Uterus (tissue), 3 donors: ENCODE measurements at regions not wholly inside any gene's neighbourhood (a gene's known extent, or its start where the extent isn't known, plus 50 kb on each side); places are given as distances from the start of the nearest gene placed in this dataset.
"Not testable (repeated sequence)": the region's sequence is repeated elsewhere in the genome, so short reads cannot be mapped to it uniquely, and the experiment has no call there.

ENCODE experiments used
- DNase-seq, 2 donors: peaks; one replicate each; pipeline ENCODE4 v3.0.0-alpha.2; 2019 to 2020
- H3K27ac ChIP-seq, 2 donors: fragments of 200-600 bp; sonication (generic); 1 replicate in 1 of 2; 2 replicates in 1 of 2; pipeline ENCODE4 v1.5.1; 2016 to 2018
- H3K27me3 ChIP-seq, 2 donors: fragments of 200-600 bp; sonication (generic); one replicate each; pipeline ENCODE4 v1.5.1; 2018 to 2019; ENCODE audit warnings: control low read depth in 1 of 2
- H3K36me3 ChIP-seq, 2 donors: fragments of 200-600 bp; sonication (generic); one replicate each; pipeline ENCODE4 v1.5.1; 2019; ENCODE audit warnings: control low read depth in 1 of 2
- H3K4me1 ChIP-seq, 2 donors: fragments of 200-600 bp; sonication (generic); one replicate each; pipeline ENCODE4 v1.5.1; 2018 to 2019; ENCODE audit warnings: control low read depth in 1 of 2
- H3K4me3 ChIP-seq, 2 donors: fragments of 200-600 bp; sonication (generic); 1 replicate in 1 of 2; 2 replicates in 1 of 2; pipeline ENCODE4 v1.5.1; 2018 to 2019; ENCODE audit warnings: mild to moderate bottlenecking in 1 of 2
- H3K9me3 ChIP-seq, 2 donors: fragments of 200-600 bp; sonication (generic); one replicate each; pipeline ENCODE4 v1.5.1; 2019; ENCODE audit warnings: control low read depth in 1 of 2
- POLR2A ChIP-seq, 2 donors: fragments of 450-650 bp; IDR thresholded peaks; one replicate each; pipeline ENCODE4 v1.6.1; 2016; ENCODE audit warnings: antibody characterized with exemption in 2 of 2, mild to moderate bottlenecking in 1 of 2, moderate library complexity in 1 of 2
- intact Hi-C: fragments of 100-400 bp; cut with DNase I; formaldehyde crosslinking; loops from one replicate; pipeline ENCODE4 v1.15.1; 2023; ENCODE audit warnings: low total_unique reads
- TF ChIP-seq, protein P1 (sequence below), 4 experiments: fragments of 200-600 bp in 2 of 4; fragments of 450-650 bp in 2 of 4; sonication (generic) in 2 of 4; IDR thresholded peaks; one replicate each; pipeline ENCODE4 v1.5.1; 2016 to 2019; ENCODE audit warnings: antibody characterized with exemption in 4 of 4, mild to moderate bottlenecking in 2 of 4, moderate library complexity in 1 of 4
- donor health status: DM: yes; HTN: yes; CAD: no.

DNA sequence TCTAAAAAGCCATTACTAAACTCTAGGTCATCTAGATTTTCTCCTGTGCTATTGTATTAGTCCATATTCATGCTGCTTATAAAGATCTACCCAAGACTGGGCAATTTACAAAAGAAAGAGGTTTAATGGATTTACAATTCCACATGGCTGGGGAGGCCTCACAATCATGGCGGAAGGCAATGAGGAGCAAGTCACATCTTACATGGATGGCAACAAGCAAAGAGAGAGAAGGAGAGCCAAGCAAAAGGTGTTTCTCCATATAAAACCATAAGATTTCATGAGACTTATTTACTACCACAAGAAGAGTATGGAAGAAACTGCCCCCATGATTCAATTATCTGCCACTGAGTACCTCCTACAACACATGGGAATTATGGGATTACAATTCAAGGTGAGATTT lies 69.6 kb upstream of the CCDC6 start:
- DNase-seq, H3K36me3 ChIP-seq, H3K4me3 ChIP-seq, H3K27me3 ChIP-seq, H3K9me3 ChIP-seq, H3K27ac ChIP-seq, H3K4me1 ChIP-seq, intact Hi-C loops: not testable (repeated sequence)

DNA sequence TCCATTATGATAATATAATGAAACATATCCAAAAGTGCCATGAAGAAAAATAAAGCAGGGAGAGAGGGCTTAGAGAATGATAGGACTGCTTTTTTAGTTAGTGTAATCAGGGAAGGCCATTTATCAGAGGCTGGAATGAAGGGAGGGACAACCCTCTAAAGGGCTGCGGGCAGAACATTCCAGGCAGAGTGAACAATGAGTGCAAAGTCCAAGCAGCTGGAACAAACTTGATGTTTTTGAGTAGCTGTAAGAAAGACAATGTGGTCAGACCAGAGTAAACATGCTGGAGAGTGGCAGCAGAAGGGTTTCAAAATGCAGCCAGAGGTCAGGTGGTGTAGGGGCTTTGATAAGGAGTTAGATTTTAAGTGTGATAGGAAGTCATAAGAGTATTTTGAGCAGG lies 65.6 kb upstream of the CCDC6 start:
- Histone ChIP-seq H3K27me3 (no peaks in the 10 kb centered on the region), H3K4me1 (no peaks in the 10 kb centered on the region), H3K36me3 (no peaks in the 10 kb centered on the region), H3K4me3 (no peak overlapping the region), H3K9me3 (no peaks in the 10 kb centered on the region), H3K27ac (peak overlapping the region in 1 of 2 donors; percentile 66)
- intact Hi-C loops = no loop called here
- TF ChIP-seq, protein P1, sequence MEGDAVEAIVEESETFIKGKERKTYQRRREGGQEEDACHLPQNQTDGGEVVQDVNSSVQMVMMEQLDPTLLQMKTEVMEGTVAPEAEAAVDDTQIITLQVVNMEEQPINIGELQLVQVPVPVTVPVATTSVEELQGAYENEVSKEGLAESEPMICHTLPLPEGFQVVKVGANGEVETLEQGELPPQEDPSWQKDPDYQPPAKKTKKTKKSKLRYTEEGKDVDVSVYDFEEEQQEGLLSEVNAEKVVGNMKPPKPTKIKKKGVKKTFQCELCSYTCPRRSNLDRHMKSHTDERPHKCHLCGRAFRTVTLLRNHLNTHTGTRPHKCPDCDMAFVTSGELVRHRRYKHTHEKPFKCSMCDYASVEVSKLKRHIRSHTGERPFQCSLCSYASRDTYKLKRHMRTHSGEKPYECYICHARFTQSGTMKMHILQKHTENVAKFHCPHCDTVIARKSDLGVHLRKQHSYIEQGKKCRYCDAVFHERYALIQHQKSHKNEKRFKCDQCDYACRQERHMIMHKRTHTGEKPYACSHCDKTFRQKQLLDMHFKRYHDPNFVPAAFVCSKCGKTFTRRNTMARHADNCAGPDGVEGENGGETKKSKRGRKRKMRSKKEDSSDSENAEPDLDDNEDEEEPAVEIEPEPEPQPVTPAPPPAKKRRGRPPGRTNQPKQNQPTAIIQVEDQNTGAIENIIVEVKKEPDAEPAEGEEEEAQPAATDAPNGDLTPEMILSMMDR (IDR thresholded peaks at IDR 0.05) = no peak
- TF ChIP-seq POLR2A (IDR thresholded peaks at IDR 0.05) = no peak
- no peak for DNase-seq

DNA sequence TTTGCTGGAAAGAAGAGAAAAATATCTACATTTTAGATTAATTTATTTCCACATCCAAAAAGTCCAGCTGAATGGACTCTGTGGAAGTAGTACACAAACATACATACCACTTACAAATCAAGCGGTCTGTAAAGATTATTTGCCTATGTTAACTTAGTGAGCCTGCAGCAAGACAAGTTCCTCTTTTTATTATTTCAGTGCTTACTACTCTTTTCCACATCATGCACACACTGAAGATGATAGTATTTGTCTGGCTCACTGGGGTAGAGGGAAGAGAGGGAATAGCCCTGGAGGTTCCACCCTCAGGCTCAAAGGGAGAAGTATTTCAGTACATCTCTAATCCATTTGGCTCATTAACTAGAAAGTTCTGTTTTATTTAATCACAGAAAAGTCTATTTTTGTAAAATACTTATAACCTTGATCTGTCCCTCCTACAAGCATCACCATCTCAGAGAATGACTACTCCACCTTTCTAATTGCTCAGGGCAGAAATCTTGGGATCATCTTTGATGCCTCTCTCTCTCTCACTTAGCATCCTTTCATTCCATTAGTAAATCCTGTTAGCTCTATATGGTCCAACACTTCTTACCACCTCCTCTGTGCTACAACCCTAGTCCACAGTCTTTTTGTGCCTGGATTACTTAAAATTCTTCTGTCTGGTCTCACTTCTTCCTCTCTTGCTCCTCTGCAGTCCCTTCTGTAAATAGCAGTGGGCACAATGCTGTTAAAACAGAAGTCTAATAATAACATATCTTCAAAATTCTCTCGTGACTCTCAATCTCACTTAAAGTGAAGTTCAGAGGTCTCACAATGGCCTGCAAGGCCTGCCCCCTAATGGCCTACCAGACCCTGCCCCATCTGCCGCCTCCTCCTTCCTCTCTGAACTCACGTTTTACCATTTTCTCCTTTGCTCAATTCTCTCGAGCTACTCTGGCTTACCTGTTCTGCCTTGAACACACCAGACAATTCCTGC lies 64.3 kb upstream of the CCDC6 start:
- peak overlapping the region; percentile 17 to 66 for H3K27ac ChIP-seq
- H3K36me3 ChIP-seq = no peaks in the 10 kb centered on the region
- DNase-seq = no peak
- no peak for TF ChIP-seq POLR2A (IDR thresholded peaks at IDR 0.05)
- TF ChIP-seq, protein P1 (IDR thresholded peaks at IDR 0.05) = no peak
- H3K9me3 ChIP-seq = no peaks in the 10 kb centered on the region
- no peak overlapping the region for H3K4me3 ChIP-seq
- intact Hi-C loops = no loop called here
- H3K4me1 ChIP-seq = no peaks in the 10 kb centered on the region
- H3K27me3 ChIP-seq = no peaks in the 10 kb centered on the region

DNA sequence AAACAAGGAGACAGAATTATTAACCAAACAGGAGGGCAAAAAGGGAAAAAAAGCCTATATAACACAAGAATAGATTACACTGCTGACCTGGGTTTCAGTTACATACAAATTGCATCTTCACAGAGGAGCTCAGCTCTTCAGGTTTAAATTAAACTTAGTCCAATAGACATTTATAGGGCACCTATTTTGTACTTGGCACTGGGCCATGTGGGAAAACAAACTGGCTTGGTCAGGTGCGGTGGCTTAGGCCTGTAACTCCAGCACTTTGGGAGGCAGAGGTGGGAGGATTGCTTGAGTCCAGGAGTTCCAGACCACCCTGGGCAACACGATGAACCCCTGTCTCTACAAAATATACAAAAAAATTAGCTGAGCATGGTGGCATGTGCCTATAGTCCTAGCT lies 62.3 kb upstream of the CCDC6 start:
- TF ChIP-seq POLR2A (IDR thresholded peaks at IDR 0.05) = no peak
- TF ChIP-seq, protein P1 (IDR thresholded peaks at IDR 0.05) = no peak
- H3K27ac ChIP-seq = no peak overlapping the region
- DNase-seq = no peak
- no peaks in the 10 kb centered on the region for H3K9me3 ChIP-seq
- H3K27me3 ChIP-seq = no peaks in the 10 kb centered on the region
- intact Hi-C loops = no loop called here
- H3K4me1 ChIP-seq = no peaks in the 10 kb centered on the region
- no peak overlapping the region for H3K4me3 ChIP-seq
- no peaks in the 10 kb centered on the region for H3K36me3 ChIP-seq

DNA sequence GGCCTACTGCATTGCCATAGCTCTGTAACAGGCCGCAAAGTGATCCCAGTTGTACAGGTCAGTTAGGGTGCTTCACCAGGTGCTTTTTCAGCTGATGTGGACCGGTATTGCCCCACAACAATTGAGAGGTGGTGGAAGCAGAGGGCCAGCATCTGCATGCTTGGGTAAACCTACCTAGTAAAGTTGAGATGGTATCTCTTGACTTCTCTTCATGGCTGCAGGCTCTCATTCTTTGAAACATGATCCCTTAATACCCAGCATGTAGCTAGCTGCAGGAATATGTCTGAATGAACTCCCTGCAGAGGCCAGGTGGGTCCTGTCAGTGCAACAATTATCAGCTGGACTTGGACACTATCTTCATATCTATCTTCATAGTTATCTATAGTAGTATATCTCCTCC lies 60.7 kb upstream of the CCDC6 start:
- Histone ChIP-seq H3K27me3 (no peaks in the 10 kb centered on the region), H3K36me3 (no peaks in the 10 kb centered on the region), H3K4me1 (no peaks in the 10 kb centered on the region), H3K27ac (no peak overlapping the region), H3K4me3 (no peak overlapping the region), H3K9me3 (no peaks in the 10 kb centered on the region)
- intact Hi-C loops = no loop called here
- TF ChIP-seq POLR2A (IDR thresholded peaks at IDR 0.05) = no peak
- TF ChIP-seq, protein P1 (IDR thresholded peaks at IDR 0.05) = no peak
- DNase-seq = no peak
